NCI-H524 (cell line): ENCODE measurements at regions not wholly inside any gene's neighbourhood (a gene's known extent, or its start where the extent isn't known, plus 50 kb on each side); places are given as distances from the start of the nearest gene placed in this dataset.

Experiments used
- DNase-seq, 2 experiments: peaks; one replicate each; lab custom pipeline; 2025; lab: John Stamatoyannopoulos, UW

DNA sequence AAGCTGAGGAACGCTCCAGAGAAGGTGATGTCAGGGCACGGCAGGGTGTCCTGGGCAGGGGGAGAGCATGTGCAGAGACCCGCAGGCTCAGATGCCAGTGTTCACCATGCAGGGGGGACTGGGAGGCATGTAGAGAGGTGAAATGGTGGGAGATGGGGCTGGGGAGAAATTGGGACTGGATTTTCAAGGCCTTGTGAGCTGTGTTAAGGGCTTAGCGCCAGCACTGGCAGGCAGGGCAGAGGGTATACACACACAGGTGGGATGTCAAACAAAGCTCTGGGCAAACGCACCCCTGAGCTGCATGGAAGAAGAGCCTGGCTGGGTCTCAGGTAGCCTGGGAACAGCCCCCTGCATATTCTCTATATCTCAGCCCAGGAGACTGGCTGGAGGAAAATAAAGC is 282.7 kb downstream of the SHQ1 start:
- DNase-seq = no peak

DNA sequence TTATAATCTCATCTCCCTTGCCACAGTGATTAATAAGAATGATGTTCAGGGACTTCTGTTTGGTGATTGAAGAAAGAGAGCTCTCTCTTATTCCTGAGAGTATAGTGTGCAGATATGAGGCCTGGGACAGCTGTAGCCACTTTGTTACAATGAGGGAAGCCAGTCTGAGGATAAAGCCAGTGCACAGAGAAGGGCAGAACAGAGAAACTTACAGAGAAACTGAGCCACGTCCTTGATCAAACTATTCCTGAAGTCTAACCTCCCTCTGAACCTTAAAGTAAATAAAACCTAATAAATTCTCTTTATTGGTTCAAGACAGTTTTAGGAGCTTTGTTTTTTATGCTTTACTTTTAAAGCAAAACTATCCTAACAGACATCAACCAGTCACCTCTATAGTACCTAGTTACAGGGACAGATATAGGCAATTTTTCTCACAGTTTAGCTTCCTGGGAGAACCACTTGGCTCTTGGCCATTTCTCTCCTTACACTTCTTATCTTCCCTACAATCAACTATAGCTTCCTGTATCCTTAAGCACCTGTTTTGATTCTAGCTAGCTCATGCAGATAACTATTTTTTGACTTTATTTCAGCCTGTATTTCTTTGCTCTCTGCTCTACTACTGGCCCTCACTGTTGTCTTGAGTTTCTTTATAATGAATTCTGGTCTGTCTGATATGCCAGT is 284.4 kb downstream of the SHQ1 start:
- DNase-seq = no peak

DNA sequence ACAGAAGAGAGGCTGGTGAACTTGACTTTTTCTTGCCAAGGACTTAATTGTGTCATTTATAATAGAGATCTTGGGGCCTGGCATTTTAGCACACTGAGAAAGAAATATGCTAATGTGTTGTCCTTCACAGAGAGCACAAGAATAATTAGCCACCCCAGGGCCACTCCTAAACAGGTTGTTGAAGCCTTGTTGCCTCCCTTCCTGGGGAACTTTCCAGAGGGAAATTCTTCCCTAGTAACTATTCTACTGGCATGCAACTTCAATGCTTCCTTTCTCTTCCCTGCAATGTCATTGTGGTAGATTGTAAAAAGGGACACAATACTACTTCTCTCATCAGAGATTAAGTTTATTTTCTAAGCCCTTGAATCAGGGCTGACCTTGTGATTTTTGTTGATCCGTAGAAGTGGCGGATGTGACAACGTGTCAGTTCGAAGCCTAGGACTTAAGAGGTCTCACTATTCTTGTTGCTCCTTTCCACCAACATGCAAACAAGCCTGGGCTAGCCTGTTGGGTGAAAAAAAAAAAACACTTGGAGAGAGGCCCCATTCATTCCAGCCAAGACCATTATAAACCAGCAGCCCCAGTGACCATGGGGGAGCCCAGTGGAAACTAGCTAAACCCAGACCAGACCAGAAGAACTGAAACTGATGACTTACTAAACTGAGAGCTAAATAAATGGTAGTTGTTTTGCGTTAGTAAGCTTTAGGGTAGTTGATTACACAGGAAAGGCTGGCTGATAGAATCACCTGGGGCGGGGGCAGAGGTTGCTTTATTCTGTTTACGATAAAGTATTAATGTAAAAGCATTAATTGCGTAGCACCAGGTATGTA is 287.2 kb downstream of the SHQ1 start:
- no peak for DNase-seq

DNA sequence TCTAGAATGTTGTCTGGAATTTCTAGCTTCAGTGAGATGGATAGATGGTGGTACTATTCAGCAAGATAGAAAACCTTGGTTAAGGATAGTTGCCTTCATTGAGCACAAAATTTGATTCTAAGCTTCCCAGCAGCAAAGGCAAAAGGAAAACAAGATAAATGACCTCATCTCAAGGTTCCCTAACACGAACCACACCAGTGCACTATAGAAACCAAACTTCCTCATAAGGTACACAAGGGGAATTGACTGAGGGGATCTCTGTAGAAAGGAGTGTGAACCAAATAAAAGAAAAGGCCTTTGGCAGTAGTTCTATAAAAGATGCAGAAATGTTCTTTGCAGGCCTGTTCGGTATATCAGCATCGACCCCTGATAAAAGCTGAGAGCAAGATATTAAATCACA is 288.9 kb downstream of the SHQ1 start:
- DNase-seq = no peak

DNA sequence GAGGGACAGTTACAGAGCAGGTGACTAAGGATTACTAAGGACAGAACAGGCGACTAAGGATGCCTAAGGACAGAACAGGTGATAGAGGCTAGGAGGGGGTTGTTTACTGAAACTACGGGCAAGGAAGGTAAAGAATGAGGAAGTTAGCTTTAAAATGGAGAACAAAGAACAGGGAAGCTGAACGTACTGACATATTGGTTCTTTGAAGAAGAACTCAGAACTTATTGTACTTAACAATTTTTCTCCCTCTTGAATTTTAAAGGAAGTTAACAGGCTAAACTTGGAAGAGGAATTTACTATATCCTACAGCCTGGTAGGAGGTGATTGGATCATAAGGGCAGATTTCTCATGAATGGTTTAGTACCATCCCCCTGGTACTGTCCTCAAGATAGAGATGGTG is 290.2 kb downstream of the SHQ1 start:
- DNase-seq = no peak

DNA sequence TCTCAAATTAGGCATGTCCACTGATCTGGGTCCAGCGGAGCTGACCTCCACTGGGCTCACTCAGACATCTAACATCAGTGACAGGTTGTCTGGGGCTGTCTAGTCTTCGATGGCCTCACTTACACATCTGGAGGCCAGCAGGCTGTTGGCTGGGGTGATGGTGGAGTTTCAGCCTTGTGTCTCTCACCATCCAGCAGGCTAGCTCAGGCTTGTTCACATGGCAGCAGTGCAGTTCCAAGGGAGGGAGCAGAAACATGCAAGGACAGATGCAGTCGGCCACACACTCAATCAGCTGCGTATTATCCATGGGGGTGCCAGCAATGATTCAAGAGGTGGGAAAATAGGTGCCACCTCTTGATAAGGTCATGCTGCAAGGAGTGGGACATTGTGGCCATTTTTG is 292.5 kb downstream of the SHQ1 start:
- DNase-seq = no peak

DNA sequence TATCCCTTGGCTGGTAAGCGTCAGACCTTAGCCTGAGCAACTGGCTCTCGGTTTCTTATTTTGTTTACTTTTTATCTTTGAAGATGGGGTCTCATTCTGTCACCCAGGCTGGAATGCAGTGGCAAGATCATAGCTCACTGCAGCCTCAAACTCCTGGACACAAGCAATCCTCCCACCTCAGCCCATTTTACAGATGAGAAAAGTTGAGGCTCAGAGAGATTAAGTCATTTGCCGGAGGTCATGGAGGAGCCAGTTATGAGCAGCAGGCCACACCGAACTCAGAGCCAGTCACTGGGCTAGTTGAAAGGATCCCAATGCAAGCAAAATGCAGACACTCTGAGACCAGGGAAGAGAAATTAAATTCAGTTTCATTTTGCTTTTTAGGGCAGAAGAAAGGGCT is 293.6 kb downstream of the SHQ1 start:
- DNase-seq = no peak

DNA sequence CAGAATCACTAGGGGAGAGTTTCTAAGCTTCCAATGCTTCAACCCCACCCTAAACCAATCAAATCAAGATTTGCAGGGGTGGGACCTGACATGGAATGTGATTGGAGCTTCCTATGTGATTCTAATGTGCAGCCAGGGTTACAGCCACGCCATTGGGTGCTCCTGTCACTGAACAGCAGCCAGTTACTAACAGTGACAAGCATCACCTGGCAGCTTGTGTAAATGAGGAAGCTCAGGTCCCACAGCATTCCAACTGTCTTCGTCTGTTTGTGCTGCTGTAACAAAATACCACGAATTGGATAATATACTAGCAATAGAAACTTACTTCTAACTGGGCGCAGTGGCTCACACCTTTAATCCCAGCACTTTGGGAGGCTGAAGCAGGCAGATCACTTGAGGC is 294.9 kb downstream of the SHQ1 start:
- no peak for DNase-seq

DNA sequence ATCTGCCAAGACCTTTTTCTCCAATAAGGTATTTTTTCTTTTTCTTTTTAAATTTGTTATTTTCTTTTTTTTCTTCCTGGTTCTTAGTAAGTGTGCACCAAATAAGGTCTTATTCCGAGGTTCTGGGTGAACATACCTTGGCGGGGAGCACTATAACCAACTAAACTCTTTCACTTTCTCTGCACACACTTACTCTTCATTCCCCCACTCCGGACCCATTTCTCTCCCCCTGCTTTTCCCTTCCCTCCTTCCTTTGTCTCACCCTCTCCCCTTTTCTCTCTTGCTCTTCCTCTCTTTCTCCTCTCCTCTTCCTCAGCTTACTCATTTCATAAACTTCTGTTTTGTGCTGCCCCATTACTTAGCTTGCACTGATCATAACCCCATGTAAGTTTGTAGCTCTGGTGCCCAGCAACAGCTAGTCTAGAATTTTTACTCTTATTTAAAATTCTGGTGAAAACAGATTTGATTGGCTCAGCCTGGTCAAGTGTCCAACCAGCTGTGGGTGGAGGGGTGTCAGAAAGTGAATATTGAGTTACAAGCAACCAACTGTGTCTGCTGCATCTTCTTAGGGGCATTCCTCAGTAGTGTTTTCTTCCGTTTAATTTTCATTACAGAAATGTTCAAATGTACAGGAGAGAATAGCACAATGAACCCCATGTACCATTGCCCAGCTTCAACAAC is 297.5 kb downstream of the SHQ1 start:
- no peak for DNase-seq

DNA sequence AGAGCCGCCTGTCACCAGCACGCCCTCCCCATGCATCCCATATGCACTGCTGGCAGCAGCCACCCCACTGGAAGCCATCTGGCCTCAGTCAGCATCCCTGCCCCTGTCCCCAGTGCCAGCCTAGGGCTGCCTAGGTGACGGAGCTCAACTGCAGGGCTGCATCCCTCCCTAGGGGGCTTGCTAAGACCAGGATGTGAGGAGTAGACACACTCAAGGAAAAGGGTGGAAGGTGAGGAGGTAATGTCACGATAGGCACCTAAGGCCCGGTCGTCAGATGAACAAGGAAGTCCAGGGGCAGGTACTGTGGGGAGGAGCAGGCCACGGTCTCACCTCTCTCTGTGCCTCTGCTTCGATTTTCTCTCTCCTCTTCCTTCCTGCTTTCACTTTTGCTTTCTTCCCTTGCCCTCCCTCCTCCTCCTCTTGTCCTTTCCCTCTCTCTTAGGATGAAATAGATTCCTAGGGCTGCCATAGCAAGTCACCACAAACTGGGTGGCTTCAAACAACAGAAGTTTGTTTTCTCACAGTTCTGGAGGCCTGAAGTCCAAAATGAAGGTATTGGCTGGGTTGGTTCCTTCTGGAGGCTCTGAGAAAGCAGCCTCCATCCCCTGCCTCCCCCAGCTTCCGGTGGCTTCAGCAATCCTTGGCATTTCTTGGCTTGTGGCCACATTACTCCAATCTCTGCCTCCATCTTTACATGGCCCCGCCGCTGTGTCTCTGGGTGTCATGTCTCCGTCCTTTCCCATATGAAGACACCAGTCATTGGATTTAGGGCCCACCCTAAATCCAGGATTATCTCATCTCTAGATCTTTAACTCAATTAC is 298.3 kb downstream of the SHQ1 start:
- peak; percentile 82 to 93 for DNase-seq

DNA sequence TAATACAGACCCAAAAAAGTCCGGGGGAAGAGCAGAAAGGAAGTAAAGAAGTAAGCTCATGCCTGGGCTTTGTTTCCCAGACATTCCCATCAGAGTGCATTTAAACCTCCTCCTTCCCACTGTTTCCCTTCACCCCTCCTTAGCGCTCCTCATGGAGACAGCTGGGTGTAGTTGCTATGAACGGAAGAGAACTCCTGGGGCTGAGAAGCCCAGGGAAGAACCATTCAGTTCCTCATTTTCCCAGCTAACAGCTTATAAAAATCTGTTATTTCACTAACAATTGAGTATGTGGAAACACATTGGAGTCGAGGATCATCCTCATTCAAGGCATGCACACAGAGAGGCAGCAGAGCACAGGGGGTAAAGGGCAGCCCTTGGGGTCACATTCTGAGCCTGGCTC is 299.3 kb downstream of the SHQ1 start:
- DNase-seq = peak in 1 of 2 experiments; percentile 35

DNA sequence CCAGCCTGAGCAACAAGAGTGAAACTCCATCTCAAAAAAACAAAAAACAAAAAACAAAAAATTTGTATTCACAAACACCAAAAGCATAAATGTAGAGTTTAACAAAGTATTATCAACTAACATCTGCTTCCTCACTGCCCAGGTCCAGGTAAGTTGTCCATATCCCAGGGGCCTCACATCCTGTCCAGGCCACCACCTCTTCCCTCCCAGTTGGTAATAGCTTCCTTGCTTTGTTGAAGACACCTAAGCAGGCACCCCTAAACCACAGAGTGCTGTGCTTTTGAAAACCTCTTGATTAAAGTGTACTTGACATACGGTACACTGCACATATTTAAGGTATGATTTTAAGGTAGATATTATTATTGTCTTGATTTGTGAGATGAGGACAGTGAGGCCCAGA is 299.8 kb downstream of the SHQ1 start:
- DNase-seq = no peak

DNA sequence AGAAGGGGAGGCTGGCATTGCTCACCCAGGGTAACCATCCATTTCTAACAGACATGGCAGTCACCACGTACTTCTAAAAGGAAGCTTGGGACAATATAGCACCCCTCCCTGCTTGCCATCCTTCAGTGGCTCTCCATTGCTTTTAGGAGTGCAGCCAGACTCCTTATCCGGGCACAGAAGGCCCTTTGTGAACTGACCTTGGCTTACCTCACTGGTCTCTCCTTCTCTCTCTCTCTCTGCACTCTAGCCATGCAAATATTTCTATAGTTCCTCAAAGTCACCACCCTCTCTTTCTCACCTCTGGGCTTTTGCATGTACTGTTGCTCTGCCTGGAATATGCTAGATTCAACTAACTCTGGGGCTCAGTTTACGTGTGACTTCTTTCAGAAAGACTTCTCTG is 301.1 kb downstream of the SHQ1 start:
- no peak for DNase-seq

DNA sequence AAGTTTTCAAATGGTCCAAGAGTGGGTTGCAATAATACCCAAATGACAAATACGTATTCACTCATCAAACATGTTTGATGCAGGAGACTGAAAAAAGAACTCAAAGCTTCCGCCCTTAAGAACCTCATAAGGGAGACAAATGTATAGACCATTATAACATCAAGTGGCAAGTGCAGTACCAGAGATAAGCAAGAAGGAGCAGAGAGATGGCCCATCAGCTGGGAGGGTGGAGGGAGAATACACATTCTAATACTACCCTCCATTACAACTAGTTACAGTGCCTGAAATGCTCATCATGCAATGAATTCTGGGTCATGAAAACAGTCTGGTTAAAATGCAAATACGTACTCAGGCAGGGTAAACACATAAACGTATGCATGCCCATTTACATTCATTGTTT is 304.0 kb downstream of the SHQ1 start:
- DNase-seq = no peak

DNA sequence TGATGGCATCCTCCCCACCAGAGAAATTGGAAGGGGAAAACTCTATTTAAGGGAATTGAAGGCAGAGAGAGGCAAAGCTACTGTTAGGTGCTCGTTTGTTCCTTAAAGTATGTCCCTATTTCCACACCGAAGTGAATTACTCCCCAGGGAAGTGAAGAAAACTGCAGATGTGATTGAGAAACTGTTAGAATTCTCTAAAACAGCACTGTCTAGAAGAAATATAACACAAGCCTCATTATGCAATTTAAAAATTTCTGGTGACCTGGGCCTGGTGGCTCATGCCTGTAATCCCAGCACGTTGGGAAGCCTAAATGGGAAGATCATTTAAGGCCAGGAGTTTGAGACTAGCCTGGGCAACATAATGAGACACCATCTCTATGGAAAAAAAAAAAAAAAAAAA is 305.0 kb downstream of the SHQ1 start:
- DNase-seq = no peak

DNA sequence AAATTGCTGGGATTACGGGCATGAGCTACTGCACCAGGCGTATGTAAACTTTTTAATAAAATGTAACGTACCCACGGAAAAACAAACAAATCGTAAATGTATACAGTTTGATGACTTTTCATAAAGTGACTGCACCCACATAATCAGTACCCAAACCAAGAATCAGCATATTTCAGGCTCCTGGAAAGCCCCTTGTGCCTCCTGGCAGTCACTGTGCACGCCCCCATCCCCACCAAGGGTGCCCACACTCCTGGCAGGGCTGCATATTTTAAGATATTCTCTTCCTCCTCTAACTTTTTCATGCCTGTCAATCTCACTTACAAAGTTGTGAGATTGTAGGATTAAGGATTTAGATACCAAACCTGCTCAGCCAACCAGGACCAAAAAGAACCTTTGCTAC is 305.5 kb downstream of the SHQ1 start:
- DNase-seq = no peak

DNA sequence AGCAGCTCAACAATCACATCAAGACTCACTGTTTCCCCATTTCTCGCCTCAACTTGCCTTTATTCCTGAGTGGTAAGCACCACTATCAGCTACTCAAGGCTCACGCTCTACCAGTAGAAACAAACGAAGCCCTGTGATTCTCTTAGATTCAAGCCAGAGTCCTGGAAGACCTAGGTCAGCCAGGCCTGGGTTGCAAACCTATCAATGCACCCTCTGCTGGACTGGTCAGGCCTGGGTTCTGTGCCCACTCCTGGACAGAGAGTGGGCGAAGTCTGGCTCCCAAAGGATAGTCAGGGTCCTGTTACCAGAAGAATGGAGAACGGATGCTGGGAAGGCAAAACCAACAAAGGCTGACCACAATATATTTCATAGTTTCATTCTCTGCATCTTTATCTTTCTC is 308.4 kb downstream of the SHQ1 start:
- DNase-seq = no peak

DNA sequence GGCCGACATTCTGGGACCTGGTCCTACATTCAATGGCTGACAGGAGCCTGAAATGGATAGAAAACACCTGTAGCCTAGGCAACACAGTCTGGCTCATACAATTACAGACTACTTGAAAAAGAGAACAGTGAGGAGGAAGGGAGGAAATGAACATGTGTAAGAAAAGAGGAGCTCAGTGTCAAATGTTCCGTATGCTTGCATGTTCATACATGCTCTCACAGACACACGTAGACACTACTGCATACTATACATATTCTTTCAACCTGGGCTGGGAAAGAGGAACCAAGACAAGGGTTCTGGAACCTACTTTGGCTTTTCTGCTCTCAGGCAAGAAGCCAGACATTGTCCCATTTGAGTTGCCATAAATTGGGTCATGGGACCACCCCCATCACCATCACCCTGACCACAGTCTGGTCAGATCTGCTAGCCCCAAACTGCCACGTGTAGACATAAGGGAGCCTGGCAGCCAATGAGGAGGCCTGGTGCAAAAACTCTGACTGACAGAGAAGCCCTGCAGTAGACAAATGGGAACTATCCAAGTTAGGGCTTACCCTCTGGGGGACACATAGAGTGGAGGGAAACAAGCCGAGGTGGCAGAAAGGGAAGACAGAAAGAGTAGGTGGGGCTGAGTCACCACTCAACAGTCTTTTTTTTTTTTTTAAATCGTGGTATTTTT is 310.0 kb downstream of the SHQ1 start:
- DNase-seq = no peak

DNA sequence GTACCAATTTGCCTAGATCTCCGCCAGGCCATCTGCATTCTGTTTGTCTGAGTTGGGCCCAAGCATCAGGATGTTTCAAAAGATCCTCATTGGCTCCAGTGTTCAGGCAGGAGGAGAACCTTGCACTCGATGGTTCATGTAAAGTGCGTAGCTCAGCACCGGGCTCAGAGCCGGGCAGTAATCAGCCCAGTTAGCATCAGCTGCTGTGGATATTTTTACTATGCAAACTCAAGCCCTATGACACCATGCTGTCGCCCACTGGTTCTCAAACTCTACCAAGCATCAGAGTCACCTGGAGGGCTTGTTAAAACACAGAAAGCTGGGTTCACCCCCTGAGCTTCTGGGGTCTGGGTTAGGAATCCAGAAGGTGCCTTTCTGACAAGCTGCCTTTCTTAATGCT is 310.8 kb downstream of the SHQ1 start:
- no peak for DNase-seq

DNA sequence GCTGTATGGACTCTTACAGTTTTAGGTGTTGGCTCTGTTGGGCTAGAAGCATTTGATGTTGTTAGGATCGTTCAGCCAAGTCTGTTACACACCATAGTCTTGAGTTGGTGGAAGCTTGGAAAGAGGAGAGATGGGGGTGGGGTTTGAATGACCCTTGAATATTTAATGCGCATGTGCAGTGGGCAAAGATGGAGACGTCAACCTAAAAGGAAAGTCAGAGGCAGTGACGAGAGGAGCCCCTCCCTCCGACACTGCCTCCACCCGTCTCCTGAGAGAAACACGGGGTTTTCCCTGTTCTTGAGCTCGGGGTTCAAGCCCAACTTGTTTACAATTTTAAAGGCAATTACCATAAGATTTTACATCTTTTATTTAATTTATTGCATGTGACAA is 311.4 kb downstream of the SHQ1 start:
- no peak for DNase-seq

DNA sequence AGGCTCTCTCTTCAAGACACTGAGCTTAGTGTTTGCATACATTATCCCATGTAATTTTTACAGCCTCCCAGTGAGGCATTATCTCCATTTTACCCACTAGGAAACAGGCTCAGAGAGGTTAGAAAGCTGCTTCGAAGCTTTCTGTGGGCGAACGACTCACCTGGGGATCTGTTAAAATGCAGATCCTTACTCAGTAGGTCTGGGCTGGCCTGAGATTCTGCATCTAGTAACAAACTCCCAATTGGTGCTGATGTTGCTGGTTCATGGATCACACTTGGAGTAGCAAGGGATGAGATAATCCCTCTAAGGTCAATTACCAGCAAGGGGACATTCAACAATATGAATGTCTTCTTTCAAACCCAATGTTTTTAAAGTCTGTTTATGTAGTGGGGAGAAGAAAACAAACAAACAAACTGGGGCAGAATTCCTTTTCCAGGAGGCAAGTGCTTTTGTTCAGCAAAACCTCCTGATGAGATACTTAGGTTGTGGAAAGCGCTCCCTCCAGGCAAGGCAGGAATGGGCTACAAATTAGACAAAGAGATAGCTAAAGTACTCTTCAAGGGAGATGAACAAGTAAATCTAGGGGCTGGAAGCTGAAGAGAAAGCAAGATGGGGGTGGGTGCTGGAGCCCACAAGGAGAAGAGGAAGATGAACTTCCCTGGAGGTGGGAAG is 311.9 kb downstream of the SHQ1 start:
- DNase-seq = no peak
